IMR-90 (cell line): ENCODE measurements at regions not wholly inside any gene's neighbourhood (a gene's known extent, or its start where the extent isn't known, plus 50 kb on each side); places are given as distances from the start of the nearest gene placed in this dataset.

Experiments
- ATAC-seq: fragments of 200-7000 bp; cut with Tn5 transposase; 2 replicates; pipeline ENCODE4 v1.9.1; 2020; ENCODE audit warnings: low read depth, mild to moderate bottlenecking, moderate library complexity
- BruUV-seq: library from RNA; stranded (reverse); fragments of 400-500 nt; replicated peaks from 2 replicates; lab custom pipeline; 2021; lab: Mats Ljungman, UMichigan
- CTCF ChIA-PET: fragments of 300-600 bp; formaldehyde crosslinking; extraction: SDS; loops from one replicate; lab custom pipeline; 2021; ENCODE audit warnings: antibody characterized with exemption; lab: Yijun Ruan, JAX
- POLR2A ChIA-PET: fragments of 300-600 bp; sonication (Branson Sonifier 250); formaldehyde crosslinking; loops from one replicate; lab custom pipeline; 2022; ENCODE audit warnings: antibody characterized with exemption; ENCODE audit not compliant: unreplicated experiment; lab: Charles Lee
- DNase-seq: peaks from one replicate; pipeline ENCODE4 v3.0.0; 2013
- H2AFZ ChIP-seq: replicated peaks from 2 replicates; pipeline ENCODE3; 2013; ENCODE audit warnings: low read length, mild to moderate bottlenecking; ENCODE audit not compliant: poor library complexity
- H2AK5ac ChIP-seq: 2 replicates; pipeline ENCODE4 v1.6.1; 2013; ENCODE audit warnings: low read depth, low read length, inconsistent platforms
- H2AK9ac ChIP-seq: replicated peaks from 2 replicates; pipeline ENCODE3; 2013; ENCODE audit warnings: mild to moderate bottlenecking, low read depth, low read length, moderate library complexity; ENCODE audit not compliant: poor library complexity
- H2BK120ac ChIP-seq: 2 replicates; pipeline ENCODE4 v1.6.1; 2013; ENCODE audit warnings: low read depth, low read length, inconsistent platforms
- H2BK15ac ChIP-seq: 3 replicates; pipeline ENCODE4 v1.6.1; 2013; ENCODE audit warnings: low read depth, low read length, inconsistent platforms
- H2BK20ac ChIP-seq: 2 replicates; pipeline ENCODE4 v1.6.1; 2013; ENCODE audit warnings: low read depth, mild to moderate bottlenecking, inconsistent platforms, low read length, moderate library complexity
- H2BK5ac ChIP-seq: 2 replicates; pipeline ENCODE4 v1.6.1; 2013; ENCODE audit warnings: mild to moderate bottlenecking, low read depth, low read length, inconsistent platforms; ENCODE audit not compliant: poor library complexity, severe bottlenecking
- H3K14ac ChIP-seq: replicated peaks from 2 replicates; pipeline ENCODE4 v1.6.1; 2013; ENCODE audit warnings: low read depth, low read length, inconsistent platforms
- H3K18ac ChIP-seq: 2 replicates; pipeline ENCODE4 v1.6.1; 2013; ENCODE audit warnings: low read depth, low read length, control low read depth
- H3K23ac ChIP-seq: 2 replicates; pipeline ENCODE4 v1.6.1; 2013; ENCODE audit warnings: low read depth, low read length, inconsistent platforms
- H3K27ac ChIP-seq: 2 replicates; pipeline ENCODE4 v1.5.1; 2013; ENCODE audit warnings: mild to moderate bottlenecking, control low read depth, low read length; ENCODE audit not compliant: insufficient read depth
- H3K27me3 ChIP-seq: 2 replicates; pipeline ENCODE4 v1.6.1; 2013; ENCODE audit warnings: low read length; ENCODE audit not compliant: control insufficient read depth, insufficient read depth
- H3K36me3 ChIP-seq: 2 replicates; pipeline ENCODE4 v1.6.1; 2013; ENCODE audit warnings: low read length, mixed read lengths; ENCODE audit not compliant: control insufficient read depth, insufficient read depth
- H3K4ac ChIP-seq: 2 replicates; pipeline ENCODE4 v1.6.1; 2013; ENCODE audit warnings: low read depth, low read length, inconsistent platforms
- H3K4me1 ChIP-seq: 2 replicates; pipeline ENCODE4 v1.6.1; 2013; ENCODE audit warnings: low read length, mixed read lengths; ENCODE audit not compliant: control insufficient read depth, insufficient read depth
- H3K4me2 ChIP-seq: 2 replicates; pipeline ENCODE4 v1.6.1; 2013; ENCODE audit warnings: low read depth, mild to moderate bottlenecking, control low read depth, low read length, moderate library complexity
- H3K4me3 ChIP-seq: 2 replicates; pipeline ENCODE4 v1.5.1; 2013; ENCODE audit warnings: low read depth, mild to moderate bottlenecking, control low read depth, low read length, moderate library complexity; ENCODE audit not compliant: insufficient read depth
- H3K56ac ChIP-seq: 2 replicates; pipeline ENCODE4 v1.6.1; 2013; ENCODE audit warnings: low read length, inconsistent platforms; ENCODE audit not compliant: insufficient read depth; ENCODE audit errors: extremely low read depth
- H3K79me1 ChIP-seq, 2 experiments: 2 replicates each; pipeline ENCODE4 v1.6.1; 2013; ENCODE audit warnings: low read length in 2 of 2, inconsistent platforms in 1 of 2, low read depth in 1 of 2
- H3K9ac ChIP-seq: 2 replicates; pipeline ENCODE4 v1.6.1; 2013; ENCODE audit warnings: low read depth, low read length, control low read depth
- H3K9me1 ChIP-seq: 2 replicates; pipeline ENCODE4 v1.6.1; 2013; ENCODE audit warnings: low read length, inconsistent platforms; ENCODE audit not compliant: insufficient read depth
- H3K9me3 ChIP-seq: 2 replicates; pipeline ENCODE4 v1.6.1; 2013; ENCODE audit warnings: low read length; ENCODE audit not compliant: control insufficient read depth, insufficient read depth
- H4K20me1 ChIP-seq: 2 replicates; pipeline ENCODE4 v1.6.1; 2013; ENCODE audit warnings: low read length, inconsistent platforms; ENCODE audit not compliant: insufficient read depth
- H4K5ac ChIP-seq: 2 replicates; pipeline ENCODE4 v1.6.1; 2013; ENCODE audit warnings: mild to moderate bottlenecking, low read depth, low read length, control low read depth
- H4K8ac ChIP-seq, 2 experiments: 2 replicates each; pipeline ENCODE4 v1.6.1; 2013; ENCODE audit warnings: low read depth in 2 of 2, low read length in 2 of 2, control low read depth in 1 of 2, inconsistent platforms in 1 of 2
- H4K91ac ChIP-seq: 2 replicates; pipeline ENCODE4 v1.6.1; 2013; ENCODE audit warnings: low read depth, low read length, inconsistent platforms; ENCODE audit not compliant: insufficient read depth
- BHLHE40 ChIP-seq: fragments of 150-350 bp; IDR thresholded peaks from 2 replicates; pipeline ENCODE4 v1.6.1; 2016; ENCODE audit warnings: mild to moderate bottlenecking, low read depth, low read length
- CEBPB ChIP-seq: IDR thresholded peaks from 2 replicates; pipeline ENCODE4 v1.6.1; 2012; ENCODE audit warnings: low read depth, low read length, improper control_type of control experiment
- CHD1 ChIP-seq: IDR thresholded peaks from 2 replicates; pipeline ENCODE4 v1.6.1; 2012; ENCODE audit warnings: low read depth, low read length, improper control_type of control experiment
- MAZ ChIP-seq: IDR thresholded peaks from 2 replicates; pipeline ENCODE4 v1.6.1; 2012; ENCODE audit warnings: low read depth, mild to moderate bottlenecking, low read length, improper control_type of control experiment, moderate library complexity, borderline replicate concordance
- MXI1 ChIP-seq: IDR thresholded peaks from 2 replicates; pipeline ENCODE4 v1.6.1; 2012; ENCODE audit warnings: low read depth, mild to moderate bottlenecking, low read length, moderate library complexity, borderline replicate concordance
- NFE2L2 ChIP-seq: fragments of 150-350 bp; IDR thresholded peaks from 2 replicates; pipeline ENCODE4 v1.6.1; 2016; ENCODE audit warnings: low read depth, mild to moderate bottlenecking, low read length
- POLR2A ChIP-seq: IDR thresholded peaks from 2 replicates; pipeline ENCODE4 v1.6.1; 2012; ENCODE audit warnings: mild to moderate bottlenecking, low read depth, low read length
- RAD21 ChIP-seq: IDR thresholded peaks from 2 replicates; pipeline ENCODE4 v1.6.1; 2012; ENCODE audit warnings: low read length, improper control_type of control experiment
- RCOR1 ChIP-seq: IDR thresholded peaks from 2 replicates; pipeline ENCODE4 v1.6.1; 2012; ENCODE audit warnings: mild to moderate bottlenecking, low read length, improper control_type of control experiment; ENCODE audit not compliant: insufficient replicate concordance
- RFX5 ChIP-seq: IDR thresholded peaks from 2 replicates; pipeline ENCODE4 v1.8.0; 2012; ENCODE audit warnings: low read depth, mild to moderate bottlenecking, low read length, moderate library complexity
- SMC3 ChIP-seq: fragments of 150-350 bp; IDR thresholded peaks from 2 replicates; pipeline ENCODE4 v1.6.1; 2016; ENCODE audit warnings: low read depth, mild to moderate bottlenecking, antibody characterized with exemption, low read length, moderate library complexity
- dilution Hi-C: fragments of 300-500 bp; cut with HindIII; formaldehyde crosslinking; loops from one replicate; pipeline ENCODE4 v1.14.3; 2018; ENCODE audit warnings: low sequenced_read_pairs; ENCODE audit not compliant: unreplicated experiment
- in situ Hi-C: fragments of 300-500 bp; cut with MboI; formaldehyde crosslinking; loops from 3 replicates; pipeline ENCODE4 v1.14.3; 2019; ENCODE audit warnings: low sequenced_read_pairs, inconsistent platforms, mixed read lengths
- intact Hi-C: fragments of 100-400 bp; cut with micrococcal nuclease; formaldehyde crosslinking; loops from 2 replicates; pipeline ENCODE4 v1.10.0; 2022
- TF ChIP-seq, protein P1 (sequence below): fragments of 150-350 bp; IDR thresholded peaks from 2 replicates; pipeline ENCODE4 v1.6.1; 2016; ENCODE audit warnings: low read depth, mild to moderate bottlenecking, low read length, moderate library complexity, borderline replicate concordance
- TF ChIP-seq, protein P2 (sequence below): fragments of 150-350 bp; IDR thresholded peaks from 2 replicates; pipeline ENCODE4 v1.6.1; 2017; ENCODE audit warnings: mild to moderate bottlenecking, antibody characterized with exemption, low read length, low read depth
- TF ChIP-seq, protein P3 (sequence below): conservative IDR thresholded peaks from 2 replicates; pipeline ENCODE4 v1.5.1; 2012; ENCODE audit warnings: mild to moderate bottlenecking, low read depth, low read length, improper control_type of control experiment

DNA sequence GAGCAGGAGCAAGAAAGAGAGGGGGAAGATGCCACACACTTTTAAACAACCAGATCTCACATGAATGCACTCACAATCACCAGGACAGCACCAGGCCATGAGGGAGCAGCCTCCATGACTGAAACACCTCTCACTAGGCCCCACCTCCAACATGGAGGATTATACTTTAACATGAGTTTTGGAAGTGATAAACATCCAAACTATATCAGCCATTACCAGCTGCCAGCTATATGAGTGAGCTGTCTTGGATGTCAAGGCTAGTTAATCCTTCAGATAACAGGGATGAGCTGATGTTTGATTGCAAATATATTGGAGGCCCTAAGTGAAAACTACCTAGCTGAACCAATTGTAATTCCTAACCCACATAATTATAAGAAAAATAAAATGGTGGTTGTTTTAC, 108.4 kb upstream of the DCBLD2 start:
- intact Hi-C loops (no loop called here), dilution Hi-C loops (loop anchor here (25.0 kb wide), 1 partner anchor 752 kb away; no protein-coding TSS in a partner anchor), in situ Hi-C loops (no loop called here)
- POLR2A ChIA-PET = no interaction called here
- BruUV-seq = no TSS peak
- H3K36me3 ChIP-seq = no peaks in the 10 kb centered on the region
- H2BK120ac ChIP-seq = no peak overlapping the region
- no peak for TF ChIP-seq RAD21
- TF ChIP-seq SMC3 = no peak
- TF ChIP-seq POLR2A = no peak
- TF ChIP-seq RCOR1 = no peak
- no peak for TF ChIP-seq MXI1
- TF ChIP-seq, protein P1, sequence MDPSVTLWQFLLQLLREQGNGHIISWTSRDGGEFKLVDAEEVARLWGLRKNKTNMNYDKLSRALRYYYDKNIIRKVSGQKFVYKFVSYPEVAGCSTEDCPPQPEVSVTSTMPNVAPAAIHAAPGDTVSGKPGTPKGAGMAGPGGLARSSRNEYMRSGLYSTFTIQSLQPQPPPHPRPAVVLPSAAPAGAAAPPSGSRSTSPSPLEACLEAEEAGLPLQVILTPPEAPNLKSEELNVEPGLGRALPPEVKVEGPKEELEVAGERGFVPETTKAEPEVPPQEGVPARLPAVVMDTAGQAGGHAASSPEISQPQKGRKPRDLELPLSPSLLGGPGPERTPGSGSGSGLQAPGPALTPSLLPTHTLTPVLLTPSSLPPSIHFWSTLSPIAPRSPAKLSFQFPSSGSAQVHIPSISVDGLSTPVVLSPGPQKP = no peak
- TF ChIP-seq NFE2L2 = no peak
- no peak for TF ChIP-seq BHLHE40
- TF ChIP-seq MAZ = no peak
- no peak for TF ChIP-seq CEBPB
- no peak for TF ChIP-seq RFX5
- TF ChIP-seq, protein P2, sequence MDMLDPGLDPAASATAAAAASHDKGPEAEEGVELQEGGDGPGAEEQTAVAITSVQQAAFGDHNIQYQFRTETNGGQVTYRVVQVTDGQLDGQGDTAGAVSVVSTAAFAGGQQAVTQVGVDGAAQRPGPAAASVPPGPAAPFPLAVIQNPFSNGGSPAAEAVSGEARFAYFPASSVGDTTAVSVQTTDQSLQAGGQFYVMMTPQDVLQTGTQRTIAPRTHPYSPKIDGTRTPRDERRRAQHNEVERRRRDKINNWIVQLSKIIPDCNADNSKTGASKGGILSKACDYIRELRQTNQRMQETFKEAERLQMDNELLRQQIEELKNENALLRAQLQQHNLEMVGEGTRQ = no peak
- TF ChIP-seq CHD1 = no peak
- TF ChIP-seq, protein P3, sequence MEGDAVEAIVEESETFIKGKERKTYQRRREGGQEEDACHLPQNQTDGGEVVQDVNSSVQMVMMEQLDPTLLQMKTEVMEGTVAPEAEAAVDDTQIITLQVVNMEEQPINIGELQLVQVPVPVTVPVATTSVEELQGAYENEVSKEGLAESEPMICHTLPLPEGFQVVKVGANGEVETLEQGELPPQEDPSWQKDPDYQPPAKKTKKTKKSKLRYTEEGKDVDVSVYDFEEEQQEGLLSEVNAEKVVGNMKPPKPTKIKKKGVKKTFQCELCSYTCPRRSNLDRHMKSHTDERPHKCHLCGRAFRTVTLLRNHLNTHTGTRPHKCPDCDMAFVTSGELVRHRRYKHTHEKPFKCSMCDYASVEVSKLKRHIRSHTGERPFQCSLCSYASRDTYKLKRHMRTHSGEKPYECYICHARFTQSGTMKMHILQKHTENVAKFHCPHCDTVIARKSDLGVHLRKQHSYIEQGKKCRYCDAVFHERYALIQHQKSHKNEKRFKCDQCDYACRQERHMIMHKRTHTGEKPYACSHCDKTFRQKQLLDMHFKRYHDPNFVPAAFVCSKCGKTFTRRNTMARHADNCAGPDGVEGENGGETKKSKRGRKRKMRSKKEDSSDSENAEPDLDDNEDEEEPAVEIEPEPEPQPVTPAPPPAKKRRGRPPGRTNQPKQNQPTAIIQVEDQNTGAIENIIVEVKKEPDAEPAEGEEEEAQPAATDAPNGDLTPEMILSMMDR = no peak
- no peak overlapping the region for H3K23ac ChIP-seq
- no peak overlapping the region for H3K14ac ChIP-seq
- H3K56ac ChIP-seq = no peak overlapping the region
- CTCF ChIA-PET = interaction anchor here (1.6 kb wide), 1 partner anchor 14 kb away, joined by 7 read pairs; no protein-coding TSS in a partner anchor
- no peak overlapping the region for H4K91ac ChIP-seq
- no peak overlapping the region for H2BK15ac ChIP-seq
- no peak overlapping the region for H2BK20ac ChIP-seq
- H2AK9ac ChIP-seq = no peak overlapping the region
- no peak overlapping the region for H4K8ac ChIP-seq
- H2AK5ac ChIP-seq = no peak overlapping the region
- no peak overlapping the region for H3K4me3 ChIP-seq
- no peak overlapping the region for H3K18ac ChIP-seq
- H2BK5ac ChIP-seq = no peak overlapping the region
- no peaks in the 10 kb centered on the region for H3K9me1 ChIP-seq
- H4K20me1 ChIP-seq = no peaks in the 10 kb centered on the region
- H2AFZ ChIP-seq = no peak overlapping the region
- H3K9ac ChIP-seq = no peak overlapping the region
- no peaks in the 10 kb centered on the region for H3K9me3 ChIP-seq
- H3K79me1 ChIP-seq = no peaks in the 10 kb centered on the region
- DNase-seq (no peak), ATAC-seq (no peak)
- H3K27ac ChIP-seq = no peak overlapping the region
- no peak overlapping the region for H3K4me2 ChIP-seq
- H3K4me1 ChIP-seq = no peaks in the 10 kb centered on the region
- H3K4ac ChIP-seq = no peak overlapping the region
- no peaks in the 10 kb centered on the region for H3K27me3 ChIP-seq
- H4K5ac ChIP-seq = no peak overlapping the region
